ENCODE measurements at regions not wholly inside any gene's neighbourhood (a gene's known extent, or its start where the extent isn't known, plus 50 kb on each side); places are given as distances from the start of the nearest gene placed in this dataset.

- no peak for DNase-seq
Observed at GRCh38 chr2:56104962-56105361, 78.8 kb upstream of the CCDC85A start.

GRCh38 chr2:56107502-56108220, 76.1 kb upstream of the CCDC85A start:
- DNase-seq, result no peak

- no peak for DNase-seq
Observed at GRCh38 chr2:56108806-56109205, 75.0 kb upstream of the CCDC85A start.

GRCh38 chr2:56109994-56110393, 73.8 kb upstream of the CCDC85A start:
- no peak for DNase-seq

GRCh38 chr2:56113382-56113975, 70.3 kb upstream of the CCDC85A start:
- no peak for DNase-seq

GRCh38 chr2:56117764-56118163, 66.0 kb upstream of the CCDC85A start:
- no peak for DNase-seq

DNA sequence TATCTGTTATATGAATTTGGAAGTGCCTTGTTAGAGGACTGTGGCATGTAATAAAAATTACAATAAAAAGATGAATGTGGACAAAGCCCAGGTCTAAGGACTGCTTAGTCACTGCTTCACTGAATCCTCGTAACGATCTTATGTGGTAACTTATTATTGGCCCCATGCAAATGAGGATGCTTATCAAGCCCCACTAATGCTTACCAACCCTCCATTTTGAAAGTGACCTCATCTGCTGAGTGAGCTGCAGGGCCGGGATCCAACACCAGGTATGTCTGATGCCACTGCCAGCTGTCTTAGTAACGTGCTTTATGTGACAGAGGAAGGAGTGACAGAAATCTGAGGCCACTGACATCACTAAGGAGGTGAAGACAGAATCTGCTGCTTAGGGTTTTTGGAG, 65.3 kb upstream of the CCDC85A start:
- DNase-seq, result no peak

DNA sequence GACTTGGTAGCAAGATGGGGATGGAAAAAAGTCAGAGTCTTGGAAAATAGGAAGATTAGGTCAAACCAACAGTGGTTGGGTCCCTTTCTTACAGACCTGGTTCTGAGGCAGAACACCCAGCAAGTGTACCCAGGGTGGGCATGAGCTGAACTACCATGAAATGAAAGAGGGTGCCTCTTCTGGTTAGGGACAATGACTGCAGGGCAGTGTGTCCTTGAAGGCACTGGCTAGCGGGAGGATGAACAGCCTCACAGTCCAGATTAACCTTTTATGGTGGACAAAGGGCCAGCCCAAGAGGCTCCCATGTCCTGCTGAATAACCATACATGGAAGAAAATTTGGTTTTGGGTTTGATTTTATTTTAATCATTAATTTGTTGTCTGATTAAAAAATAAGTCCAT, 61.8 kb upstream of the CCDC85A start:
- DNase-seq, result no peak

GRCh38 chr2:56123538-56123937, 60.3 kb upstream of the CCDC85A start:
- DNase-seq, result no peak

GRCh38 chr2:56127010-56127409, 56.8 kb upstream of the CCDC85A start:
- DNase-seq, result no peak

DNA sequence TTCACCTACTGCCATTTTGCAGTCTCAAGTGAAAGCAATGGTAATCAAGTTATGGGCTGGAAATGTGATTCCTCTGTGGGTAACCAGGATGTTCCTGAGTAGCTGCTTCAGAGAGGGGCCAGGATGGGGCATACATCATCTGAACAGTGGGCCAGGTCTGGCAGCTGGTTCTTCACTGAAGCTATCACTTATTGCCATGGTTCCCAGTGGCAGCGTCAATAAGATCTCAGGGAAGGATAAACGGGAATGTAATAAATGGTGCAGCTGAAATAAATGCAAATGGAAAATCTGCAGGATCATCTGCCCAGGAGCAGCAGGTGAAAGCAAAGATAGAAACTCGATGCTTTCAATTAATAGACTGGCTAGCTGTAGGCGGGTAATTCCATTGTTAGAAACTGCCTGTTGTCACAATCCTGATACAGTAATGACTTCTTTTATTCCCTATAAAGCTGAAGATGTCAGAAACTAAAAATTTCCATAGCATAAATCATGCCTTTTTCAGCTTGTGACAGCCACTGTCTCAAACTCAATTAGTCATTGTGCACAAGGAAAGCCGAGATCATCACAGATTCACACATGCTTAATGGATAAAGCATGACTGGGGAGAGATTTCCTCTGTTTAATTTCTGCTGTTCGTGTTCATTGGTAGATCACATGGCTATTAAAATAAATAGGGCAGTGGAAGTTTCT, 56.2 kb upstream of the CCDC85A start:
- DNase-seq, result no peak

GRCh38 chr2:56128235-56128634, 55.6 kb upstream of the CCDC85A start:
- no peak for DNase-seq

DNA sequence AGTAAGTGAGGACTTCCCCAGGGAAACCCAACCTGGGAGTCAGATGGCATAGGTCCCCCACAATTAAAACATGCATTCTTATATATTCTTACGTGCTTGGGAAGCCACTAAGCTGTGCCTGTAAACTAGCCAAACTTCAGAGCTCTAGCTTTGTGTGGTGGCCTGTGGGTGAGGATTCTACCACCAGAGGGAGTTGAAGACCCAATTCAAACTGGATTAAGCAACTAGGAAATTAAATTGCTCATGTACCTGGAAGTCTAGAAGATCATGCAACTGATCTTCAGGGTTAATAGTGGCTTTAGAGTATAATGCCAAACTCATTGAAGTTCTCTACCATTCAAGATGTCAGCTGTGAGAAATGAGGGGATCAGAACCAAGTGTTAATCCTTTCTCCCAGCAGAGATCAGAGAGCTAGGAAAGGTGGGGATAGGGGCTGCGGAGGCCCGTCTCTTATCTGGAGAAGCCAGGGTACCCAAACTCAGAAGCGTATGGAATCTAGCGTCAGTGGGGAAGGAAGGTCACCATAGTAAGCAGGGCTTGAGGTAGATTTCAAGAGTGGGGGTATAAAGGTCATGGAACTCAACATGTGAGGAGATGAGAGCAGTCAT, 53.2 kb upstream of the CCDC85A start:
- DNase-seq, result peak; percentile 9 to 36 (median 23)

- peak; percentile 6 to 41 (median 21) for DNase-seq
Observed at GRCh38 chr2:56132138-56132537, 51.7 kb upstream of the CCDC85A start.

DNA sequence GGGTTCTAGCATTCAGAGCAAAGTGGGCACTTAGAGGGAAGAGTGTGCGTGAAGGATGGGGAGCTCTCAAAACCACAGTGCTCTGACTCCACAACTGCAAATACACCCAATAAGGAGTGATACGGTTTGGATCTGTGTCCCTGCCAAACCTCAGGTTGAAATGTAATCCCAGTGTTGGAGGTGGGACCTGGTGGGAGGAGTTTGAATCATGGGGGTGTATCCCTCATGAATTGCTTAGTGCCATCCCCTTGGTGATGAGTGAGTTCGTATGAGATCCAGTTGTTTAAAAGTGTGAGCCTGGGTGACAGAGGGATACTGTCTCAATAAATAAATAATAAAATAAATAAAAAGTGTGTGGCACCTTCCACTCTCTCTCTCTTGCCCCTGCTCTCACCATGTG, 50.3 kb upstream of the CCDC85A start:
- DNase-seq, result no peak

DNA sequence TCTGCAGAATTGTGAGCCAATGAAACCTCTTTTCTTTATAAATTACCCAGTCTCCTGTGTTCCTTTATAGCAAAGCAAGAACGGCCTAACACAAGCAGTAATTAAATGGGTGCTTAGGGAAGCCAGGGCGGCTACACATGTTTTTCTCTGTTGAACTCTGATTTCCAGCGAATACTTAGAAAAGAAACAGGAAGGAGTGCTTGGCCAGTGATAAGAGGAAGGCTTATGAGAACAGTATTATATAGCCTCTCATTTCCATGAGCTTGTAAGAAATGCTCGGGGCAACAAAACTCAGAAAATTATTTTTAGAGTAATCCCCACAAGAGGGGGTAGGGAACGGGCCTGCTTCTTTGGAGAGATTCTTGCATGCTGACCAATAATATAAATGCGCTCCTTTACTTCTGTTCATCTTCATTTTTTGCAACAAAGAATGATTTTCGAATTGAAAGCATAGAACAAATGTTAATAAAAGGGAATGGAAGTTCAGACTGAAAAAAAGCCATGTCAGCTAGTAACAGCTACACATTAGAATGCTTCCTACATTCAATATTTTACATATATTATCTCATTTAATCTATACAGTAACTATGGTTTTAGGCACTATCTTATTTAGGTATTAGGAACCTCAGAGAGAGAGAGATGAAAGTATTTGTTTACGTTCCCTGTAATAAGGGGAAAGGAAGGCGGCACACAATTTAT, 49.7 kb upstream of the CCDC85A start:
- peak in 1 of 4 experiments; percentile 4 for DNase-seq
